Adrenal gland (tissue), 5 donors: ENCODE measurements at regions not wholly inside any gene's neighbourhood (a gene's known extent, or its start where the extent isn't known, plus 50 kb on each side); places are given as distances from the start of the nearest gene placed in this dataset.

Experiments
- CTCF ChIP-seq, 6 experiments: fragments of 450-650 bp in 4 of 6; fragments of 200-600 bp in 2 of 6; sonication (generic) in 1 of 6; IDR thresholded peaks; 1 replicate in 5 of 6; 2 replicates in 1 of 6; pipeline versions ENCODE4 v1.5.1 to v1.8.0; 2016 to 2021; ENCODE audit warnings: antibody characterized with exemption in 6 of 6, mild to moderate bottlenecking in 2 of 6, moderate library complexity in 1 of 6
- POLR2A ChIP-seq, 2 donors: fragments of 450-650 bp; IDR thresholded peaks; one replicate each; pipeline ENCODE4 v1.6.1; 2017; ENCODE audit warnings: antibody characterized with exemption in 2 of 2, mild to moderate bottlenecking in 2 of 2, moderate library complexity in 1 of 2
- donor health status: DM: no; HTN: no; CAD: no.

- TF ChIP-seq CTCF (IDR thresholded peaks at IDR 0.05) (no peak), POLR2A (IDR thresholded peaks at IDR 0.05) (no peak)
Measured at GRCh38 chr6:150683320-150683719, 83.6 kb downstream of the PLEKHG1 start.
